GM12865 (cell line): ENCODE measurements at regions not wholly inside any gene's neighbourhood (a gene's known extent, or its start where the extent isn't known, plus 50 kb on each side); places are given as distances from the start of the nearest gene placed in this dataset.
"Not testable (repeated sequence)": the region's sequence is repeated elsewhere in the genome, so short reads cannot be mapped to it uniquely, and the experiment has no call there.

Experiments used
- DNase-seq: peaks from one replicate; pipeline ENCODE4 v3.0.0; 2010; ENCODE audit warnings: low read depth
- H3K4me3 ChIP-seq: 2 replicates; pipeline ENCODE4 v1.5.1; 2011; ENCODE audit warnings: mild to moderate bottlenecking, low read depth, low read length, control low read depth
- TF ChIP-seq, protein P1 (sequence below): IDR thresholded peaks from 2 replicates; pipeline ENCODE4 v1.5.1; 2011; ENCODE audit warnings: low read length, control low read depth, low read depth, inconsistent platforms; ENCODE audit not compliant: insufficient read depth; ENCODE audit errors: missing control alignments

DNA sequence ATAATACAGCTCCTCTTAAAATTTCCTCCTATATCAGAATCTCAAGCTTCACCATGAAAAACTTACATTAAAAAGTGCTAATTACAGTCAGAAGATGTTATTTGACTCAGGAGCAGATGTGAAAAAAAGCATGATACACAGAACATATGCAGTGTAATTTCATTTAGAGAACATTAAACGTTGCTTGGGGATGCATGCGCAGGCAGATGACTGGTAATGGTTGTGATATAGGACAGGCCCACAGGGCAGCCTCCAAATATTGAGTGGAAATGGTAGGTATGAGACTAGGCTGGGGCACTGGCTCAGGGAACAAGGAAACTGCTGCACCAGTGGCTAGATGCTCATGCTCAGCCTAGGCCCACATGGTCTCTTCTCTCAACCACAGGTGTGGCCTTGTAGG is 69.7 kb downstream of the IARS1 start:
- TF ChIP-seq, protein P1, sequence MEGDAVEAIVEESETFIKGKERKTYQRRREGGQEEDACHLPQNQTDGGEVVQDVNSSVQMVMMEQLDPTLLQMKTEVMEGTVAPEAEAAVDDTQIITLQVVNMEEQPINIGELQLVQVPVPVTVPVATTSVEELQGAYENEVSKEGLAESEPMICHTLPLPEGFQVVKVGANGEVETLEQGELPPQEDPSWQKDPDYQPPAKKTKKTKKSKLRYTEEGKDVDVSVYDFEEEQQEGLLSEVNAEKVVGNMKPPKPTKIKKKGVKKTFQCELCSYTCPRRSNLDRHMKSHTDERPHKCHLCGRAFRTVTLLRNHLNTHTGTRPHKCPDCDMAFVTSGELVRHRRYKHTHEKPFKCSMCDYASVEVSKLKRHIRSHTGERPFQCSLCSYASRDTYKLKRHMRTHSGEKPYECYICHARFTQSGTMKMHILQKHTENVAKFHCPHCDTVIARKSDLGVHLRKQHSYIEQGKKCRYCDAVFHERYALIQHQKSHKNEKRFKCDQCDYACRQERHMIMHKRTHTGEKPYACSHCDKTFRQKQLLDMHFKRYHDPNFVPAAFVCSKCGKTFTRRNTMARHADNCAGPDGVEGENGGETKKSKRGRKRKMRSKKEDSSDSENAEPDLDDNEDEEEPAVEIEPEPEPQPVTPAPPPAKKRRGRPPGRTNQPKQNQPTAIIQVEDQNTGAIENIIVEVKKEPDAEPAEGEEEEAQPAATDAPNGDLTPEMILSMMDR: no peak
- no peak for DNase-seq
- H3K4me3 ChIP-seq: no peak overlapping the region

DNA sequence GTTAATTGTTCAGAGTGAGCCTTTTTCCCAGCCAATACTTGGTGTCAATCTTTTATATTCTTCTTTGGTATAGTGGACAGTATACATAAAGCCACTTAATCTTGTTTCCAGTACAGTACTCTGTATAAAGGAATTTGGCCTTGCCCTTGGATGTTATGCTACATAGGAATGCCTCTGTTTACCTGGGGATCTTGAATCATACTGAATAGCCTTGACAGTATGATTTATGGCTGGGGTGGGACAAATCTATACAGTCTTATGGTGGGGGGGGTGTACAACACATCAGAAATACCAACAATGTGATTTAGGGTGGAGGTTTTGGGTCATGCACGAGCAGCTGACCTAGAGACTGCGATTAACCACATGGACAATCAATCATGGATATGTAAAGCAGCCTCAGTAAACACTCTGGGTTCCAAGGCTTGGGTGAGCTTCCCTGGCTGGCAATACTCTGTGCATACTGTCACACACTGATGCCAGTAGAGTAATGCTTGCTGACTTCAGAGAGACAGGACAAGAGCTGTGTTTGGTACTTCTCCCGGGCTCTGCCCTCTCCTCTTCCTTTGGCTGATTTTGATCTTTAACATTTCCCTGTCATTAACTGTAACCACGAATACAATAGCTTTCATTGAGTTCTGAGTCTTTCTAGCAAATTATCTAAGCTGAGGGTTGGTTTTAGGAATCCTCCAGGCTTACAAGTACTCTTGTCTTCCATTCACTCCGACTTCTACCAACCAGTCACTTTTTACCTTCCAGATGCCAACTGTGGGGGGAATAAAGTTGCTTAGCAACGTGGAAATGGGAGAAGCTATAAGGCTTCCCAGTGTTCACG is 84.6 kb downstream of the IARS1 start:
- no peak overlapping the region for H3K4me3 ChIP-seq
- TF ChIP-seq, protein P1: no peak
- no peak for DNase-seq

DNA sequence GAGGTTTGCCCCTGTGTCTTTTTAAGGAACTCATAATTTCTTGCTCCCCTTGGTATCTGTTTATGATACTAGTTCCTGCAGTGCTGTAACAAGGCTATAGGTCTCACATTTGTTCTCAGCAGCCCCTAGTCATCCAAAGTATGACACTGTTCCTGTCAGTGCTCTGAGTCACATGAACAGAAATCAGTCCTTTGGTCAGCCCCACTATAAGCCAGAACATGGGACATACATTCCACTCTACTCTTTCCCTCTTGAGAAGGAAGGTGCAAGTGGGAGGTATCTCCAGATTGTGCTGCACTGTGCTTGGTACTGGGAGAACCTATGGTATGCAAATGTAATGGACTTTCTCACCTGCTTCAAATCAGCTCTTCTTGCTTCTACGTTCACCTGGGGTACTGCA is 87.0 kb downstream of the IARS1 start:
- TF ChIP-seq, protein P1: no peak
- DNase-seq: no peak

DNA sequence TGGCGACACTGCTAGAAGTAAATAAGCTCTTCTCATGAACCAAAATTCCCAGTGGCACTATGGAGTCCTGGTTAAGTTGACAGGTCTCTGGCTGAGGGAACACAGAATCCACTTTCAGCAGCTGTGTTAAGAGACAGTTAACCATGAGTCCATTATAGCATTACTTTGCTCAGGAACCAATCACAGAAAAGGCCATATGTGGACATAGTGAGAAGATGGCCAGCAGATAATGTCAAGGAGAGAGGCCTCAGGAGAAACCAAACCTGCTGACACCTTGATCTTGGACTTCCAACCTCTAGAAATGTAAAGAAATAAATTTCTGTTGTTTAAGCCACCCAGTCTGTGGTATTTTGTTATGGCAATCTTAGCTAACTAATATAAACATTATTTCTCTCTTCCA is 88.7 kb upstream of the SPTLC1 start:
- DNase-seq, H3K4me3 ChIP-seq: not testable (repeated sequence)

More for the DNA sequence above, 87.0 kb downstream of the IARS1 start:
- no peak overlapping the region for H3K4me3 ChIP-seq

DNA sequence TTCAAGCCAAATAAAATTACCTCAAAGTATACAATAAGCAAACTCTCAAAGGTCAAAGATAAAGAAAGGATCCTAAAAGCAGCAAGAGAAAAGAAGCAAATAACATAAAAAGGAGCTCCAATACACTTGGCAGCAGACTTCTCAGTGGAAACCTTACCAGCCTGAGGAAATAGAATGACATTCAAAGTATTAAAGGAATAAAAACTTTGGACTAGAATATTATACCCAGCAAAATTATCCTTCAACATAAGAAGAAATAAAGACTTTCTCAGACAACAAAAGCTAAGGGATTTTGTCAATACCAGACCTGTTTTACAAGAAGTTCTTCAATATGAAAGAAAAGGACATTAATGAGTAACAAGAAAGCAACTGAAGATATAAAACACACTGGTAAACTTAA is 83.0 kb upstream of the SPTLC1 start:
- DNase-seq, H3K4me3 ChIP-seq: not testable (repeated sequence)

DNA sequence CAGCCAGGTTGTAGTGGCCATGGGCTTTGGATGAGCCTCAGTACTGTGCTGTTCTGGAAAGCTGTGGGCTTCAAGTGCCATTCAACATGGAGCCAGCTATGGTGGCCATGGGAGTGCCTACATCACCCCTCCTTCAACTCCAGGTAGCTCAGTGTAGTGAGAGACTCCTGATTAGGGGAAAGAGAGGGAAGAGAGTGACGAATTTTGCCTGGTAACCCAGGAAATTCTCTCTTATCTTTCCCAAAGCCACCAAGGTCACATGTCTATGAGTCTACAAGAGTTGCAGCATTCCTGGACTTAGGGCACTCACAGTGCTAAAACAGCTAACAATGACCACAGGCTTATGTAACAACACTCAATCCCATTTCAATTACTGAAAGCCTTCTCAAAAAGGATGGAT is 81.7 kb upstream of the SPTLC1 start:
- TF ChIP-seq, protein P1: no peak
- no peak overlapping the region for H3K4me3 ChIP-seq
- DNase-seq: no peak

DNA sequence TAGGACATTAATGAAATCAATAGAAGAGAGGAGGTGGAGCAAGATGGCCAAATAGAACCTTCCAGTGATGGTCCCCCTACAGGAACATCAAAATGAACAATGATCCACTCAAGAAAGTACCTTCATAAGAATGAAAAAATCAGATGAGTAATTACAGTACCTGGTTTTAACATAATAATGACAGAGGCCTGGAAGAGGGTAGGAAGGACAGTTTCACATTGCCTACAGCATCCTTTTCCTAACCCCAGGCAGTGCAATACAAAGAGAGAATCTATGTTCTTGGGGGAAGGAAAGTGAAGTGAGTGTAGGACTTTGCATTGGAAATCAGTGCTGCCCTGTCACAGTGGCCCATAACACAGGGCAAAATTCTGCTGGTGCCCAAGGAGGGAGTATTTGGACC is 81.2 kb upstream of the SPTLC1 start:
- no peak for DNase-seq
- TF ChIP-seq, protein P1: no peak
- no peak overlapping the region for H3K4me3 ChIP-seq

DNA sequence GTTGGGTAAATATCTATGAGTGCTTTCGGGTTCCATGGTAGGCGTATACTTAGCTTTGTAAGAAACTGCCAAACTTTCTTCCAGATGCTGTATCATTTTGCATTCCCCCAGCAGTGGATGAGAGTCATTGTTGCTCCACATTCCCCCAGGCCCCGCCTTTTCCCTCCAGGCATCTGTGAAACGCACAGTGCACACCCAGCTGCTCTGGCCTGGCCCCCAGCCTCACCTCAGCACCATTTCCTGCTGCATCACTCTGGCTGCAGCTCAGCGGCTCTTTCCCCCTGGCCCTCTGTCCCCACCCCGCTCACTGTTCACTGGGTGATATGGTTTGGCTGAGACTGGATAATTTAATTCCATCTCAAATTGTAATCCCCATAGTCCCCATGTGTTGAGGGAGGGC is 76.6 kb upstream of the SPTLC1 start:
- TF ChIP-seq, protein P1: no peak
- DNase-seq: no peak
- no peak overlapping the region for H3K4me3 ChIP-seq
